ENCODE measurements at regions not wholly inside any gene's neighbourhood (a gene's known extent, or its start where the extent isn't known, plus 50 kb on each side); places are given as distances from the start of the nearest gene placed in this dataset.

DNA sequence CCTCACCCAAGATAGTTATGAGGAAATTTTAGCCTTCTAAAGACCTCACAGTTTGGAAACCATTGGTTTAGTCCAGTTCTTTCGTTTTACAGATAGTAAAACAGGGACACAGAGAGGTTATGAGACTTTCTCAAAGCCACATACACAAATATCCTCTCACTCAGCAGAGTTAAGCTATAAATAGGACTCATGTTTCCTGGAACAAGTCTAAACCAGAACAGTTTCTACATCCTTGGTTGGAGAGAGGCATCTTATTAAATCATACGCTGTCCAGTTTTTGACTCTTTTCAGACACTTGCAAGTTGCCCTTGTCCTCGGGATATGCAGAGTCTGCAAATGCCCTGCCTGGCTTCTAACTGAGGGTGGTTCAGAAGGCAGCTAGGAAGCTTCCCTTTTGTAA is 462.1 kb upstream of the DEPDC1 start:
- no peak for DNase-seq (ENCODE audit: low read depth in 1 of 2, low spot score in 1 of 2)
- Histone ChIP-seq H3K4me3 (replicated peaks; ENCODE audit: insufficient read depth, low read length) (no peak overlapping the region), H3K27me3 (ENCODE audit: insufficient read depth, poor library complexity, severe bottlenecking) (no peaks in the 10 kb centered on the region), H3K27ac (replicated peaks) (no peak overlapping the region)
- no peak for TF ChIP-seq SPI1 (IDR thresholded peaks at IDR 0.05; ENCODE audit: borderline replicate concordance, low read depth)
- TF ChIP-seq REST (IDR thresholded peaks at IDR 0.05; ENCODE audit: insufficient replicate concordance, low read depth): no peak
- TF ChIP-seq GABPA (IDR thresholded peaks at IDR 0.05; ENCODE audit: low read depth): no peak
- TF ChIP-seq CTCF (IDR thresholded peaks at IDR 0.05; ENCODE audit: insufficient read depth, low read length): no peak
- TF ChIP-seq POLR2AphosphoS5 (IDR thresholded peaks at IDR 0.05; ENCODE audit: low read depth): no peak

- no peak for TF ChIP-seq REST (IDR thresholded peaks at IDR 0.05; ENCODE audit: insufficient replicate concordance, low read depth)
- TF ChIP-seq CTCF (IDR thresholded peaks at IDR 0.05; ENCODE audit: insufficient read depth, low read length): no peak
- TF ChIP-seq SPI1 (IDR thresholded peaks at IDR 0.05; ENCODE audit: borderline replicate concordance, low read depth): no peak
- no peak for TF ChIP-seq GABPA (IDR thresholded peaks at IDR 0.05; ENCODE audit: low read depth)
- no peak for TF ChIP-seq POLR2AphosphoS5 (IDR thresholded peaks at IDR 0.05; ENCODE audit: low read depth)
These were observed 462.7 kb upstream of the DEPDC1 start for GRCh38 chr1:68959461-68960030.

GRCh38 chr1:68961143-68961542 is 464.3 kb upstream of the DEPDC1 start:
- Histone ChIP-seq H3K27ac (replicated peaks) (no peak overlapping the region), H3K27me3 (ENCODE audit: insufficient read depth, poor library complexity, severe bottlenecking) (no peaks in the 10 kb centered on the region), H3K4me3 (replicated peaks; ENCODE audit: insufficient read depth, low read length) (no peak overlapping the region)
- DNase-seq (ENCODE audit: low read depth in 1 of 2, low spot score in 1 of 2): no peak
- TF ChIP-seq SPI1 (IDR thresholded peaks at IDR 0.05; ENCODE audit: borderline replicate concordance, low read depth) (no peak), POLR2AphosphoS5 (IDR thresholded peaks at IDR 0.05; ENCODE audit: low read depth) (no peak), REST (IDR thresholded peaks at IDR 0.05; ENCODE audit: insufficient replicate concordance, low read depth) (no peak), GABPA (IDR thresholded peaks at IDR 0.05; ENCODE audit: low read depth) (no peak), CTCF (IDR thresholded peaks at IDR 0.05; ENCODE audit: insufficient read depth, low read length) (no peak)

More at GRCh38 chr1:68959461-68960030, 462.7 kb upstream of the DEPDC1 start:
- Histone ChIP-seq H3K27me3 (ENCODE audit: insufficient read depth, poor library complexity, severe bottlenecking) (no peaks in the 10 kb centered on the region), H3K4me3 (replicated peaks; ENCODE audit: insufficient read depth, low read length) (no peak overlapping the region), H3K27ac (replicated peaks) (no peak overlapping the region)
- DNase-seq (ENCODE audit: low read depth in 1 of 2, low spot score in 1 of 2): no peak

All from HL-60 (cell line).